ENCODE measurements at regions not wholly inside any gene's neighbourhood (a gene's known extent, or its start where the extent isn't known, plus 50 kb on each side); places are given as distances from the start of the nearest gene placed in this dataset.

- Histone ChIP-seq H3K9me3 (ENCODE audit: insufficient read depth, low read length) (no peaks in the 10 kb centered on the region), H3K27me3 (ENCODE audit: low read length) (no peaks in the 10 kb centered on the region), H3F3A (ENCODE audit: insufficient read depth) (no peaks in the 10 kb centered on the region), H3K27ac (ENCODE audit: low read depth, low read length) (no peak overlapping the region), H3K79me2 (ENCODE audit: insufficient read depth, low read length) (no peaks in the 10 kb centered on the region), H3K4me3 (ENCODE audit: insufficient read depth, low read length, poor library complexity, severe bottlenecking) (no peak overlapping the region), H2AFZ (ENCODE audit: low read depth, low read length, severe bottlenecking) (no peak overlapping the region), H3K9ac (ENCODE audit: low read length) (no peak overlapping the region), H4K20me1 (ENCODE audit: low read depth, low read length) (no peaks in the 10 kb centered on the region), H3K9me2 (replicated peaks; ENCODE audit: insufficient read depth, low read length) (no peaks in the 10 kb centered on the region), H3K4me2 (ENCODE audit: low read depth, low read length, poor library complexity, severe bottlenecking) (no peak overlapping the region), H3K36me3 (ENCODE audit: low read length) (no peaks in the 10 kb centered on the region)
- no peak for TF ChIP-seq EZH2phosphoT487 (conservative IDR thresholded peaks at IDR 0.05; ENCODE audit: low read length)
- no peak for TF ChIP-seq CTCF (IDR thresholded peaks at IDR 0.05; ENCODE audit: insufficient read depth, low read length, poor library complexity, severe bottlenecking)
These were observed 292.9 kb upstream of the MYT1L start for GRCh38 chr2:2623939-2624338.

- Histone ChIP-seq H3K36me3 (ENCODE audit: low read length) (no peaks in the 10 kb centered on the region), H3K27ac (ENCODE audit: low read depth, low read length) (no peak overlapping the region), H3K9me2 (replicated peaks; ENCODE audit: insufficient read depth, low read length) (no peaks in the 10 kb centered on the region), H3K27me3 (ENCODE audit: low read length) (no peaks in the 10 kb centered on the region), H3F3A (ENCODE audit: insufficient read depth) (no peaks in the 10 kb centered on the region), H3K9ac (ENCODE audit: low read length) (no peak overlapping the region), H3K4me2 (ENCODE audit: low read depth, low read length, poor library complexity, severe bottlenecking) (no peak overlapping the region), H2AFZ (ENCODE audit: low read depth, low read length, severe bottlenecking) (no peak overlapping the region), H3K79me2 (ENCODE audit: insufficient read depth, low read length) (no peaks in the 10 kb centered on the region), H3K4me3 (ENCODE audit: insufficient read depth, low read length, poor library complexity, severe bottlenecking) (no peak overlapping the region), H4K20me1 (ENCODE audit: low read depth, low read length) (no peaks in the 10 kb centered on the region), H3K9me3 (ENCODE audit: insufficient read depth, low read length) (no peaks in the 10 kb centered on the region)
- no peak for TF ChIP-seq CTCF (IDR thresholded peaks at IDR 0.05; ENCODE audit: insufficient read depth, low read length, poor library complexity, severe bottlenecking)
- TF ChIP-seq EZH2phosphoT487 (conservative IDR thresholded peaks at IDR 0.05; ENCODE audit: low read length), result no peak
These were observed 290.8 kb upstream of the MYT1L start for GRCh38 chr2:2621855-2622254.

- Histone ChIP-seq H4K20me1 (ENCODE audit: low read depth, low read length) (no peaks in the 10 kb centered on the region), H2AFZ (ENCODE audit: low read depth, low read length, severe bottlenecking) (no peak overlapping the region), H3K79me2 (ENCODE audit: insufficient read depth, low read length) (no peaks in the 10 kb centered on the region), H3K9me2 (replicated peaks; ENCODE audit: insufficient read depth, low read length) (no peaks in the 10 kb centered on the region), H3K9me3 (ENCODE audit: insufficient read depth, low read length) (no peaks in the 10 kb centered on the region), H3K9ac (ENCODE audit: low read length) (no peak overlapping the region), H3K27ac (ENCODE audit: low read depth, low read length) (no peak overlapping the region), H3K4me2 (ENCODE audit: low read depth, low read length, poor library complexity, severe bottlenecking) (no peak overlapping the region), H3F3A (ENCODE audit: insufficient read depth) (no peaks in the 10 kb centered on the region), H3K4me3 (ENCODE audit: insufficient read depth, low read length, poor library complexity, severe bottlenecking) (no peak overlapping the region), H3K36me3 (ENCODE audit: low read length) (no peaks in the 10 kb centered on the region), H3K27me3 (ENCODE audit: low read length) (no peaks in the 10 kb centered on the region)
- TF ChIP-seq EZH2phosphoT487 (conservative IDR thresholded peaks at IDR 0.05; ENCODE audit: low read length) (no peak), CTCF (IDR thresholded peaks at IDR 0.05; ENCODE audit: insufficient read depth, low read length, poor library complexity, severe bottlenecking) (no peak)
These were observed 289.5 kb upstream of the MYT1L start for GRCh38 chr2:2620604-2621003.

- H3K27ac ChIP-seq (ENCODE audit: low read depth, low read length), result no peak overlapping the region
- no peaks in the 10 kb centered on the region for H3K79me2 ChIP-seq (ENCODE audit: insufficient read depth, low read length)
- H3K9me2 ChIP-seq (replicated peaks; ENCODE audit: insufficient read depth, low read length), result no peaks in the 10 kb centered on the region
- no peak overlapping the region for H2AFZ ChIP-seq (ENCODE audit: low read depth, low read length, severe bottlenecking)
- no peaks in the 10 kb centered on the region for H3K27me3 ChIP-seq (ENCODE audit: low read length)
- no peaks in the 10 kb centered on the region for H3K9me3 ChIP-seq (ENCODE audit: insufficient read depth, low read length)
- H3F3A ChIP-seq (ENCODE audit: insufficient read depth), result no peaks in the 10 kb centered on the region
- TF ChIP-seq CTCF (IDR thresholded peaks at IDR 0.05; ENCODE audit: insufficient read depth, low read length, poor library complexity, severe bottlenecking) (no peak), EZH2phosphoT487 (conservative IDR thresholded peaks at IDR 0.05; ENCODE audit: low read length) (no peak)
- H3K4me3 ChIP-seq (ENCODE audit: insufficient read depth, low read length, poor library complexity, severe bottlenecking), result no peak overlapping the region
- H3K9ac ChIP-seq (ENCODE audit: low read length), result no peak overlapping the region
- no peaks in the 10 kb centered on the region for H3K36me3 ChIP-seq (ENCODE audit: low read length)
- no peak overlapping the region for H3K4me2 ChIP-seq (ENCODE audit: low read depth, low read length, poor library complexity, severe bottlenecking)
- H4K20me1 ChIP-seq (ENCODE audit: low read depth, low read length), result no peaks in the 10 kb centered on the region
These were observed 288.9 kb upstream of the MYT1L start for GRCh38 chr2:2619995-2620394.

Measured in SU-DHL-6 (cell line).